K562 (cell line): ENCODE measurements at regions not wholly inside any gene's neighbourhood (a gene's known extent, or its start where the extent isn't known, plus 50 kb on each side); places are given as distances from the start of the nearest gene placed in this dataset.

Experiments
- ATAC-seq: fragments of 200-7000 bp; cut with Tn5 transposase; 3 replicates; pipeline ENCODE4 v1.9.1; 2020; ENCODE audit warnings: moderate library complexity
- BruUV-seq: library from RNA; stranded (reverse); fragments of 400-500 nt; replicated peaks from 2 replicates; lab custom pipeline; 2021; lab: Mats Ljungman, UMichigan
- CTCF ChIA-PET: fragments of 300-600 bp; formaldehyde crosslinking; extraction: SDS; loops from one replicate; lab custom pipeline; 2021; ENCODE audit warnings: low intra/inter-chr PET ratio; lab: Yijun Ruan, JAX
- POLR2A ChIA-PET: fragments of 300-600, 350-650 bp; sonication (Branson Sonifier 250); formaldehyde crosslinking; extraction: SDS; loops from one replicate; lab custom pipeline; 2021; ENCODE audit warnings: antibody characterized with exemption, inconsistent platforms; lab: Yijun Ruan, JAX
- DNase-seq, 4 experiments: peaks; one replicate each; pipeline versions ENCODE4 v3.0.0 to v3.0.0-alpha.2; 2011 to 2018; ENCODE audit warnings: low spot score in 3 of 4, mixed read lengths in 3 of 4; ENCODE audit errors: extremely low read depth in 1 of 4
- FAIRE-seq: peaks from 2 replicates; lab custom pipeline; 2011; peaks lifted over from hg19 to GRCh38; lab: Jason Lieb, UNC
- H2AFZ ChIP-seq: 2 replicates; pipeline ENCODE4 v1.6.0; 2011; ENCODE audit warnings: low read depth, low read length, control low read depth, inconsistent platforms
- H3K27ac ChIP-seq: fragments of 200-600 bp; 3 replicates; pipeline ENCODE4 v1.8.0; 2011; ENCODE audit warnings: low read depth, mild to moderate bottlenecking, control low read depth, inconsistent platforms, low read length, moderate library complexity, mixed read lengths; ENCODE audit errors: extremely low read depth
- H3K27me3 ChIP-seq, 2 experiments: fragments of 300-600 bp in 1 of 2; 2 replicates in 1 of 2; 3 replicates in 1 of 2; pipeline versions ENCODE4 v1.6.0 to v1.8.0; 2011; ENCODE audit warnings: inconsistent platforms in 2 of 2, low read length in 2 of 2, mild to moderate bottlenecking in 1 of 2, mixed read lengths in 1 of 2, moderate library complexity in 1 of 2; ENCODE audit not compliant: control insufficient read depth in 2 of 2, insufficient read depth in 2 of 2
- H3K36me3 ChIP-seq: fragments of 300-600 bp; 3 replicates; pipeline ENCODE4 v1.8.0; 2011; ENCODE audit warnings: mild to moderate bottlenecking, low read length, inconsistent platforms; ENCODE audit not compliant: control insufficient read depth, insufficient read depth
- H3K4me1 ChIP-seq, 2 experiments: fragments of 200-600 bp in 1 of 2; replicated peaks in 1 of 2; 2 replicates in 1 of 2; 3 replicates in 1 of 2; pipeline versions ENCODE4 v1.5.1 to v1.8.0; 2011; ENCODE audit warnings: inconsistent platforms in 2 of 2, low read length in 2 of 2, mild to moderate bottlenecking in 1 of 2, mixed read lengths in 1 of 2, moderate library complexity in 1 of 2; ENCODE audit not compliant: control insufficient read depth in 2 of 2, insufficient read depth in 2 of 2
- H3K4me2 ChIP-seq: 2 replicates; pipeline ENCODE4 v1.6.1; 2011; ENCODE audit warnings: low read length, control low read depth, inconsistent platforms, mixed read lengths; ENCODE audit not compliant: insufficient read depth
- H3K4me3 ChIP-seq: fragments of 200-600 bp; sonication (generic), shearing (Covaris generic); 2 replicates; pipeline ENCODE4 v1.5.1; 2016; ENCODE audit warnings: control low read depth, inconsistent platforms
- H3K79me2 ChIP-seq: fragments of 200-600 bp; 3 replicates; pipeline ENCODE4 v1.8.0; 2011; ENCODE audit warnings: low read length, inconsistent platforms; ENCODE audit not compliant: control insufficient read depth, insufficient read depth
- H3K9ac ChIP-seq, 2 experiments: 2 replicates each; pipeline versions ENCODE4 v1.6.0 to v1.6.1; 2011; ENCODE audit warnings: low read depth in 2 of 2, low read length in 2 of 2, control low read depth in 1 of 2, inconsistent platforms in 1 of 2, mild to moderate bottlenecking in 1 of 2, mixed read lengths in 1 of 2; ENCODE audit not compliant: insufficient read depth in 1 of 2
- H3K9me1 ChIP-seq: one replicate; pipeline ENCODE4 v1.6.0; 2011; ENCODE audit warnings: inconsistent platforms, mild to moderate bottlenecking, low read length, moderate library complexity; ENCODE audit not compliant: control insufficient read depth, insufficient read depth
- H3K9me3 ChIP-seq: replicated peaks from 2 replicates; pipeline ENCODE4 v1.5.1; 2011; ENCODE audit warnings: low read depth, low read length, inconsistent platforms; ENCODE audit not compliant: control insufficient read depth, insufficient read depth
- H4K20me1 ChIP-seq: replicated peaks from 2 replicates; pipeline ENCODE4 v1.6.1; 2011; ENCODE audit warnings: low read length, inconsistent platforms, mixed read lengths; ENCODE audit not compliant: control insufficient read depth, insufficient read depth
- ARID1B ChIP-seq: fragments of 450-650 bp; IDR thresholded peaks from 2 replicates; pipeline ENCODE4 v1.6.1; 2016; ENCODE audit warnings: antibody characterized with exemption, mild to moderate bottlenecking, inconsistent platforms
- BMI1 ChIP-seq: fragments of 150-350 bp; IDR thresholded peaks from 2 replicates; pipeline ENCODE4 v1.6.1; 2014; ENCODE audit warnings: low read length
- BRF1 ChIP-seq: IDR thresholded peaks from 3 replicates; pipeline ENCODE4 v1.6.1; 2011; ENCODE audit warnings: borderline replicate concordance, mild to moderate bottlenecking; ENCODE audit not compliant: insufficient read length; ENCODE audit errors: extremely low read depth
- CBFB ChIP-seq: sonication (generic); formaldehyde crosslinking; IDR thresholded peaks from 2 replicates; pipeline ENCODE4 v1.4.0; 2020; ENCODE audit warnings: mild to moderate bottlenecking, missing genetic modification reagents
- EZH2 ChIP-seq: IDR thresholded peaks from 2 replicates; pipeline ENCODE4 v1.6.1; 2012; ENCODE audit warnings: low read depth, mild to moderate bottlenecking, inconsistent platforms, low read length, borderline replicate concordance
- FOXA3 ChIP-seq, 2 experiments: fragments of 450-650 bp in 1 of 2; sonication (generic) in 1 of 2; formaldehyde crosslinking; IDR thresholded peaks in 1 of 2; conservative IDR thresholded peaks in 1 of 2; 2 replicates each; pipeline versions ENCODE4 v1.4.0 to v1.8.0; 2020 to 2022; ENCODE audit warnings: mild to moderate bottlenecking in 2 of 2, missing genetic modification reagents in 1 of 2
- KAT7 ChIP-seq: sonication (generic); formaldehyde crosslinking; IDR thresholded peaks from 2 replicates; pipeline ENCODE4 v1.8.0; 2022; ENCODE audit warnings: missing genetic modification reagents, mild to moderate bottlenecking, borderline replicate concordance
- MEIS2 ChIP-seq: fragments of 450-650 bp; IDR thresholded peaks from 2 replicates; pipeline ENCODE4 v1.6.1; 2014; ENCODE audit warnings: mild to moderate bottlenecking; ENCODE audit not compliant: partially characterized antibody
- MYBL2 ChIP-seq, 2 experiments: fragments of 450-650 bp in 1 of 2; sonication (generic) in 1 of 2; formaldehyde crosslinking in 1 of 2; IDR thresholded peaks; 2 replicates each; pipeline versions ENCODE4 v1.6.1 to v1.8.1; 2017 to 2022; ENCODE audit warnings: borderline replicate concordance in 1 of 2, inconsistent platforms in 1 of 2, low read depth in 1 of 2, mild to moderate bottlenecking in 1 of 2, missing genetic modification reagents in 1 of 2, moderate library complexity in 1 of 2
- MYC ChIP-seq, 2 experiments: fragments of 250-450 bp in 1 of 2; sonication (Bioruptor Pico) in 1 of 2; IDR thresholded peaks; 2 replicates each; pipeline versions ENCODE4 v1.5.1 to v1.6.1; 2012 to 2021; ENCODE audit warnings: low read depth in 2 of 2, borderline replicate concordance in 1 of 2, improper control_type of control experiment in 1 of 2, low read length in 1 of 2, mild to moderate bottlenecking in 1 of 2, moderate library complexity in 1 of 2
- POLR2AphosphoS5 ChIP-seq: IDR thresholded peaks from 2 replicates; pipeline ENCODE4 v1.6.1; 2011; ENCODE audit warnings: mild to moderate bottlenecking, low read depth, low read length, moderate library complexity; ENCODE audit not compliant: control insufficient read depth, insufficient read depth
- in situ Hi-C: fragments of 300-500 bp; cut with MboI; formaldehyde crosslinking; loops from 4 replicates; pipeline ENCODE4 v1.15.0; 2018; ENCODE audit warnings: inconsistent platforms, mixed read lengths
- intact Hi-C: fragments of 100-400 bp; cut with micrococcal nuclease; formaldehyde crosslinking; loops from 2 replicates; pipeline ENCODE4 v1.14.2; 2022
- TF ChIP-seq, protein P1 (sequence below): fragments of 450-650 bp; IDR thresholded peaks from 2 replicates; pipeline ENCODE4 v1.6.1; 2017; ENCODE audit warnings: mild to moderate bottlenecking, moderate library complexity
- TF ChIP-seq, protein P2 (sequence below): fragments of 150-350 bp; conservative IDR thresholded peaks from 2 replicates; pipeline ENCODE4 v1.6.1; 2014; ENCODE audit warnings: low read length
- TF ChIP-seq, protein P3 (sequence below): fragments of 250-450 bp; sonication (Bioruptor Pico); IDR thresholded peaks from 2 replicates; pipeline ENCODE4 v1.5.0; 2021; ENCODE audit warnings: mild to moderate bottlenecking, borderline replicate concordance

DNA sequence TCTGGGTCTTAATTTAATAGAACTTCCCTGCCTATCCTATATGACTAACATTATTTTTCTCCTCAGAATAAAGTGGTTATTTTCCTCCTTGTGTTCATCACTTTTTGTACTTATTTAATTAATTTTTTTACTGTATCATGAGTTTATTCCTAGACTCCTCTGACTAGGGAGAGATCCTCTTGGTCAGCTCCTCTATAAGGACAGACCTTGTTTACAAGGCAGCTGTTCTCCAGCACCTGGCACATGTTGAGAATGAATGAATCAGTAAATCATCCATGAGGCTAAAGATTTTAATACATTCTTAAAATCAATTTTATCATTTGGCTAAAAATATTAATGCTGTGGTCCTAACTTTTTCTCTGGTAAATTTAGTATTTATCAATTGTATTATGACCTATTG lies 139.8 kb downstream of the NUDT12 start:
- ATAC-seq (no peak), DNase-seq (no peak), FAIRE-seq (no peak)
- intact Hi-C loops, result no loop called here
- no peak overlapping the region for H3K4me2 ChIP-seq
- BruUV-seq, result no TSS peak
- no peaks in the 10 kb centered on the region for H3K4me1 ChIP-seq
- no peak for TF ChIP-seq KAT7 (CRISPR knock-in tag)
- TF ChIP-seq, protein P1, sequence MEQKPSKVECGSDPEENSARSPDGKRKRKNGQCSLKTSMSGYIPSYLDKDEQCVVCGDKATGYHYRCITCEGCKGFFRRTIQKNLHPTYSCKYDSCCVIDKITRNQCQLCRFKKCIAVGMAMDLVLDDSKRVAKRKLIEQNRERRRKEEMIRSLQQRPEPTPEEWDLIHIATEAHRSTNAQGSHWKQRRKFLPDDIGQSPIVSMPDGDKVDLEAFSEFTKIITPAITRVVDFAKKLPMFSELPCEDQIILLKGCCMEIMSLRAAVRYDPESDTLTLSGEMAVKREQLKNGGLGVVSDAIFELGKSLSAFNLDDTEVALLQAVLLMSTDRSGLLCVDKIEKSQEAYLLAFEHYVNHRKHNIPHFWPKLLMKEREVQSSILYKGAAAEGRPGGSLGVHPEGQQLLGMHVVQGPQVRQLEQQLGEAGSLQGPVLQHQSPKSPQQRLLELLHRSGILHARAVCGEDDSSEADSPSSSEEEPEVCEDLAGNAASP, result no peak
- TF ChIP-seq MYC (IDR thresholded peaks at IDR 0.05; ENCODE audit: low read depth, low read length), result no peak
- no peak for TF ChIP-seq MYC (CRISPR knock-in tag; IDR thresholded peaks at IDR 0.05; ENCODE audit: borderline replicate concordance, low read depth)
- TF ChIP-seq, protein P2, sequence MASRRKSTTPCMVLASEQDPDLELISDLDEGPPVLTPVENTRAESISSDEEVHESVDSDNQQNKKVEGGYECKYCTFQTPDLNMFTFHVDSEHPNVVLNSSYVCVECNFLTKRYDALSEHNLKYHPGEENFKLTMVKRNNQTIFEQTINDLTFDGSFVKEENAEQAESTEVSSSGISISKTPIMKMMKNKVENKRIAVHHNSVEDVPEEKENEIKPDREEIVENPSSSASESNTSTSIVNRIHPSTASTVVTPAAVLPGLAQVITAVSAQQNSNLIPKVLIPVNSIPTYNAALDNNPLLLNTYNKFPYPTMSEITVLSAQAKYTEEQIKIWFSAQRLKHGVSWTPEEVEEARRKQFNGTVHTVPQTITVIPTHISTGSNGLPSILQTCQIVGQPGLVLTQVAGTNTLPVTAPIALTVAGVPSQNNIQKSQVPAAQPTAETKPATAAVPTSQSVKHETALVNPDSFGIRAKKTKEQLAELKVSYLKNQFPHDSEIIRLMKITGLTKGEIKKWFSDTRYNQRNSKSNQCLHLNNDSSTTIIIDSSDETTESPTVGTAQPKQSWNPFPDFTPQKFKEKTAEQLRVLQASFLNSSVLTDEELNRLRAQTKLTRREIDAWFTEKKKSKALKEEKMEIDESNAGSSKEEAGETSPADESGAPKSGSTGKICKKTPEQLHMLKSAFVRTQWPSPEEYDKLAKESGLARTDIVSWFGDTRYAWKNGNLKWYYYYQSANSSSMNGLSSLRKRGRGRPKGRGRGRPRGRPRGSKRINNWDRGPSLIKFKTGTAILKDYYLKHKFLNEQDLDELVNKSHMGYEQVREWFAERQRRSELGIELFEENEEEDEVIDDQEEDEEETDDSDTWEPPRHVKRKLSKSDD, result no peak
- no peak for TF ChIP-seq BRF1
- no peak for TF ChIP-seq FOXA3 (CRISPR knock-in tag; conservative IDR thresholded peaks at IDR 0.05 in 1 of 2, IDR thresholded peaks at IDR 0.05 in 1 of 2)
- no peak for TF ChIP-seq MYBL2 (IDR thresholded peaks at IDR 0.05; ENCODE audit: low read depth)
- TF ChIP-seq MYBL2 (CRISPR knock-in tag; IDR thresholded peaks at IDR 0.05; ENCODE audit: borderline replicate concordance), result no peak
- TF ChIP-seq MEIS2, result no peak
- TF ChIP-seq ARID1B, result no peak
- no peak for TF ChIP-seq EZH2
- TF ChIP-seq, protein P3, sequence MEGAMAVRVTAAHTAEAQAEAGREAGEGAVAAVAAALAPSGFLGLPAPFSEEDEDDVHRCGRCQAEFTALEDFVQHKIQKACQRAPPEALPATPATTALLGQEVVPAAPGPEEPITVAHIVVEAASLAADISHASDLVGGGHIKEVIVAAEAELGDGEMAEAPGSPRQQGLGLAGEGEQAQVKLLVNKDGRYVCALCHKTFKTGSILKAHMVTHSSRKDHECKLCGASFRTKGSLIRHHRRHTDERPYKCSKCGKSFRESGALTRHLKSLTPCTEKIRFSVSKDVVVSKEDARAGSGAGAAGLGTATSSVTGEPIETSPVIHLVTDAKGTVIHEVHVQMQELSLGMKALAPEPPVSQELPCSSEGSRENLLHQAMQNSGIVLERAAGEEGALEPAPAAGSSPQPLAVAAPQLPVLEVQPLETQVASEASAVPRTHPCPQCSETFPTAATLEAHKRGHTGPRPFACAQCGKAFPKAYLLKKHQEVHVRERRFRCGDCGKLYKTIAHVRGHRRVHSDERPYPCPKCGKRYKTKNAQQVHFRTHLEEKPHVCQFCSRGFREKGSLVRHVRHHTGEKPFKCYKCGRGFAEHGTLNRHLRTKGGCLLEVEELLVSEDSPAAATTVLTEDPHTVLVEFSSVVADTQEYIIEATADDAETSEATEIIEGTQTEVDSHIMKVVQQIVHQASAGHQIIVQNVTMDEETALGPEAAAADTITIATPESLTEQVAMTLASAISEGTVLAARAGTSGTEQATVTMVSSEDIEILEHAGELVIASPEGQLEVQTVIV (CRISPR knock-in tag), result no peak
- TF ChIP-seq POLR2AphosphoS5, result no peak
- TF ChIP-seq CBFB (CRISPR knock-in tag), result no peak
- no peak for TF ChIP-seq BMI1
- in situ Hi-C loops, result no loop called here
- no peaks in the 10 kb centered on the region for H3K79me2 ChIP-seq
- no peaks in the 10 kb centered on the region for H4K20me1 ChIP-seq
- no peaks in the 10 kb centered on the region for H3K36me3 ChIP-seq
- H3K9me3 ChIP-seq, result no peaks in the 10 kb centered on the region
- H3K9ac ChIP-seq, result no peak overlapping the region
- ChIA-PET CTCF (no interaction called here), POLR2A (interaction anchor here (0.6 kb wide), 1 partner anchor 57 kb away, joined by 3 read pairs; no protein-coding TSS in a partner anchor)
- no peak overlapping the region for H3K4me3 ChIP-seq
- no peaks in the 10 kb centered on the region for H3K9me1 ChIP-seq
- H3K27me3 ChIP-seq, result no peaks in the 10 kb centered on the region
- no peak overlapping the region for H2AFZ ChIP-seq
- no peak overlapping the region for H3K27ac ChIP-seq
